Testis (tissue), 2 donors: ENCODE measurements at regions not wholly inside any gene's neighbourhood (a gene's known extent, or its start where the extent isn't known, plus 50 kb on each side); places are given as distances from the start of the nearest gene placed in this dataset.

Experiments used
- POLR2A ChIP-seq: fragments of 450-650 bp; IDR thresholded peaks from one replicate; pipeline ENCODE4 v1.6.1; 2017; ENCODE audit warnings: antibody characterized with exemption, mild to moderate bottlenecking, moderate library complexity
- TF ChIP-seq, protein P1 (sequence below), 3 experiments: fragments of 450-650 bp in 2 of 3; fragments of 200-600 bp in 1 of 3; sonication (generic) in 1 of 3; IDR thresholded peaks; one replicate each; pipeline ENCODE4 v1.5.1; 2016 to 2019; ENCODE audit warnings: antibody characterized with exemption in 3 of 3, mild to moderate bottlenecking in 2 of 3, moderate library complexity in 1 of 3

GRCh38 chr13:33717775-33718174, 100.2 kb upstream of the RFC3 start:
- TF ChIP-seq POLR2A: no peak
- TF ChIP-seq, protein P1, sequence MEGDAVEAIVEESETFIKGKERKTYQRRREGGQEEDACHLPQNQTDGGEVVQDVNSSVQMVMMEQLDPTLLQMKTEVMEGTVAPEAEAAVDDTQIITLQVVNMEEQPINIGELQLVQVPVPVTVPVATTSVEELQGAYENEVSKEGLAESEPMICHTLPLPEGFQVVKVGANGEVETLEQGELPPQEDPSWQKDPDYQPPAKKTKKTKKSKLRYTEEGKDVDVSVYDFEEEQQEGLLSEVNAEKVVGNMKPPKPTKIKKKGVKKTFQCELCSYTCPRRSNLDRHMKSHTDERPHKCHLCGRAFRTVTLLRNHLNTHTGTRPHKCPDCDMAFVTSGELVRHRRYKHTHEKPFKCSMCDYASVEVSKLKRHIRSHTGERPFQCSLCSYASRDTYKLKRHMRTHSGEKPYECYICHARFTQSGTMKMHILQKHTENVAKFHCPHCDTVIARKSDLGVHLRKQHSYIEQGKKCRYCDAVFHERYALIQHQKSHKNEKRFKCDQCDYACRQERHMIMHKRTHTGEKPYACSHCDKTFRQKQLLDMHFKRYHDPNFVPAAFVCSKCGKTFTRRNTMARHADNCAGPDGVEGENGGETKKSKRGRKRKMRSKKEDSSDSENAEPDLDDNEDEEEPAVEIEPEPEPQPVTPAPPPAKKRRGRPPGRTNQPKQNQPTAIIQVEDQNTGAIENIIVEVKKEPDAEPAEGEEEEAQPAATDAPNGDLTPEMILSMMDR (IDR thresholded peaks at IDR 0.05): no peak
